ENCODE measurements at regions not wholly inside any gene's neighbourhood (a gene's known extent, or its start where the extent isn't known, plus 50 kb on each side); places are given as distances from the start of the nearest gene placed in this dataset.

- TF ChIP-seq, protein P1, sequence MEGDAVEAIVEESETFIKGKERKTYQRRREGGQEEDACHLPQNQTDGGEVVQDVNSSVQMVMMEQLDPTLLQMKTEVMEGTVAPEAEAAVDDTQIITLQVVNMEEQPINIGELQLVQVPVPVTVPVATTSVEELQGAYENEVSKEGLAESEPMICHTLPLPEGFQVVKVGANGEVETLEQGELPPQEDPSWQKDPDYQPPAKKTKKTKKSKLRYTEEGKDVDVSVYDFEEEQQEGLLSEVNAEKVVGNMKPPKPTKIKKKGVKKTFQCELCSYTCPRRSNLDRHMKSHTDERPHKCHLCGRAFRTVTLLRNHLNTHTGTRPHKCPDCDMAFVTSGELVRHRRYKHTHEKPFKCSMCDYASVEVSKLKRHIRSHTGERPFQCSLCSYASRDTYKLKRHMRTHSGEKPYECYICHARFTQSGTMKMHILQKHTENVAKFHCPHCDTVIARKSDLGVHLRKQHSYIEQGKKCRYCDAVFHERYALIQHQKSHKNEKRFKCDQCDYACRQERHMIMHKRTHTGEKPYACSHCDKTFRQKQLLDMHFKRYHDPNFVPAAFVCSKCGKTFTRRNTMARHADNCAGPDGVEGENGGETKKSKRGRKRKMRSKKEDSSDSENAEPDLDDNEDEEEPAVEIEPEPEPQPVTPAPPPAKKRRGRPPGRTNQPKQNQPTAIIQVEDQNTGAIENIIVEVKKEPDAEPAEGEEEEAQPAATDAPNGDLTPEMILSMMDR (IDR thresholded peaks at IDR 0.05; ENCODE audit: low read depth, low read length), result no peak
- no peak for DNase-seq (ENCODE audit: extremely low read depth, low read depth)
Measured at GRCh38 chr6:133688705-133689492, 200.0 kb upstream of the TCF21 start.

DNA sequence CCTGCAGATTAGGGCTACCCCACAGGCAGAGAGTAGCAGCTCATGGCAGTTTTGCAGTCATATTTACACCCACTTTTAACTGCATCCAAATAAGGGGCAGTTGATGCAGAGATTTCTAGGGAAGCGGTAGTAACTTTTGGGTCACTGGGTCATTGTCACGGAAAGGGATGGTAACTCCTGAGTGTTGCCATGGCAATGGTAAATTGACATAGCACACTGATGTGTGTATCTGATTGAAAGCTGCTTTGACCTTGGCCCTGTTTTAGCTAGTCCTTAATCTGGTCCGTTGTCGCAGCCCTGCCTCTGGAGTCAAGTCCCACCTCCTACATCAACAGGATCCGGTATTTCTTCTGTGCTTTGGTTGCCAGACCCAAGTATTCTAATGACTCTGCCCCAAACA lies 199.1 kb upstream of the TCF21 start:
- TF ChIP-seq, protein P1 (IDR thresholded peaks at IDR 0.05; ENCODE audit: low read depth, low read length), result no peak
- DNase-seq (ENCODE audit: extremely low read depth, low read depth), result no peak

DNA sequence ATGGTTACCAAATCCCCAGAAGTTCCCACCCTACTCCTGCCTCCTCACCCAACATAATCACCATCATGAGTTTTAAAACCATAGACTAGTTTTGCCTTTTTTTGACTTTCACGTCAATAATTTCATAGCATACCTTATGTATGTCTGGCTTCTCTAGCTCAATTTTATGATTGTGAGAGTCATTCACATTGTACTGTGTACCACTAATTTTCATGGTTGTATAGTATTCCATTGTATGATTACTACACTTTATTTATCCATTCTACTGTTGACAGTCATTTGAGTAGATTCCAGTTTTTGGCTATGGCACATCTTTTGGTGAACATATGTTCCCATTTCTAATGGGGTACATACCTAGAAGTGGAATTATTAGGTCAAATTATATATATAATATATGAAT lies 195.3 kb upstream of the TCF21 start:
- no peak for DNase-seq (ENCODE audit: extremely low read depth, low read depth)
- TF ChIP-seq, protein P1 (IDR thresholded peaks at IDR 0.05; ENCODE audit: low read depth, low read length), result no peak

DNA sequence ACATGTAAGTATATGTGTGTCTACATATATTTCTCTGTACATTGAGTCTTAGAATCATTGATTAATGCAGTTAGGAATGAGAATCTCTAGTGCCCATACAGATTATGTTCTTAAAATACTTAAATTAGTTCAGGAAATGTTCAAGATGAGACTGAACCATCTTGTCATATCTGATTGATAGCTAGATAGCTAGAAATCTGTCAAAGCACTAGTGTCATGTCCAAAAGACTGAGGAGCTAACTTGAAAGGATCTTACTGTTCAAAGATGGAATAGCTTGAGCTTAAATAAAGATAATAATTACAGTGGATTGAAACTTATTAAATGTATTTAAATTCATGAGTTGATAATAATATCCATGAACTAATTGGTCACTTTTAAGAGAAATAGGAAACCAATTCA lies 191.7 kb upstream of the TCF21 start:
- TF ChIP-seq, protein P1 (IDR thresholded peaks at IDR 0.05; ENCODE audit: low read depth, low read length), result no peak
- DNase-seq (ENCODE audit: extremely low read depth, low read depth), result no peak

DNA sequence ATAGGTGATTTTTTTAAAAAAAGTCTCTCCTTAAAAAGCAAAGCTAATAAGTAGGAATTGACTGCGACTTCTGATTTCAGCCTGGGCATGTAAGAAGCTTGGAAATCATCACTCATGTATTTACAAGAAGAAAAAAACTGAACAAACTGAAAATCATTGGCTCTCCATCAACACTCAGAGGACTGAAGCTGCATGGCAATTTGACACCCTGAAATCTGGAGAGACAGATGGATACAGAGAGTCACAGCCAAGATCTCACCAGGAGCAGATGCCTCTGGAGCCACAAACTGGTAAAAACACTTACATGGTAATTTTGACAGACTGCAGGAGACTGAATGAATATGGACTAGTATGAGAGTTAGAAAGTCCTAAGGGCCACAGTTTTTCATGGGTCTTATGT lies 191.2 kb upstream of the TCF21 start:
- no peak for DNase-seq (ENCODE audit: extremely low read depth, low read depth)
- TF ChIP-seq, protein P1 (IDR thresholded peaks at IDR 0.05; ENCODE audit: low read depth, low read length), result no peak

DNA sequence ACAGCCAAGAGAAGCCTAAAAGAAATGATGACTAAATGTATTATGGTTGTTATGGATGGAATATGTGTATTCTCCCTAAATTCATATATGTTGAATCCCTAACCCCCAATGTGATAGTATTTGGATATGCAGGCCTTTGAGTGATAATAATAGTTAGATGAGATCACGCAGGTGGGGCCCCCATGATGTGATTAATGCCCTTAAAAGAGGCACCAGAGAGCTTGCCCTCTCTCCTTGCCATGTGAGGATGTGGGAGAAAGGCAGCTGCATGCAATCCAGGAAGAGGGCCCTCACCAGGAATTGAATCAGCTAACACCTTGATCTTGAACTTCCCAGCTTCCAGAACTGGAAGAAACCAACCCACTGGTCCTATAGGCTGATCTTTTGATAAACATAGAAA lies 190.6 kb upstream of the TCF21 start:
- TF ChIP-seq, protein P1 (IDR thresholded peaks at IDR 0.05; ENCODE audit: low read depth, low read length), result no peak
- DNase-seq (ENCODE audit: extremely low read depth, low read depth), result no peak

DNA sequence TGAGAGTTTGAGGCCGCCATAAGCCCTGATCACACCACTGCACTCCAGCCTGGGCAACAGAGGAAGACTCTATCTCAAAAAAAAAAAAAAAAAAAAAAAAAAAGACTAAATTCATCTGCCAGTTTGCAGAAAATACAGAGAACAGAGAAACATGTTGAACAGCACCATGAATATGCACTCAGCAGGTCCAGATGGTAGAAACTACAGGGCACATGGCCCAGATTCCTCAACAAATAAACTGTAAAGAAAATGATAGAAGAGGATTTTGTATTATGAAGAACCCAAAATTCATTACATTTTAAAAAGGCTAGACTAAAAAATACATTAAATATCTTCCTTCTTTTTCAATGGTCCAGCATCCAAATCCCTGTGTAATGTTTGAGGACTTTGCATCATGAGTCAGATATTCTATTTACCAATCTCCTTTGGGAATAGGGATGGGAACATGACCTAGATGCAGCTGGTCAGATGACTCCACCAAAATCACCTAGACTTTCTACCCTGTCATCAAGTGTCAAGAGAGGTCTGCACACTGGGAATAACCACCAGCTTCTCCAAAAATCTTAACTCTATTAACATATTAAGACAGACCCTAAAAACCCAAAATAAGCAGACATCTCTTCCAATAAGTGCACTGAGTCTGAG lies 189.1 kb upstream of the TCF21 start:
- DNase-seq (ENCODE audit: extremely low read depth, low read depth), result no peak
- TF ChIP-seq, protein P1 (IDR thresholded peaks at IDR 0.05; ENCODE audit: low read depth, low read length), result no peak

Data from AG09319 (cell line).